ENCODE measurements at regions not wholly inside any gene's neighbourhood (a gene's known extent, or its start where the extent isn't known, plus 50 kb on each side); places are given as distances from the start of the nearest gene placed in this dataset.

GRCh38 chr11:13068211-13068610 is 59.1 kb downstream of the RASSF10 start:
- TF ChIP-seq CTCF (IDR thresholded peaks at IDR 0.05) (no peak), POLR2A (IDR thresholded peaks at IDR 0.05) (no peak)
